22Rv1 (cell line): ENCODE measurements at regions not wholly inside any gene's neighbourhood (a gene's known extent, or its start where the extent isn't known, plus 50 kb on each side); places are given as distances from the start of the nearest gene placed in this dataset.

Experiments
- ZFX ChIP-seq: fragments of 450-650 bp; IDR thresholded peaks from 2 replicates; pipeline ENCODE4 v1.6.1; 2017; ENCODE audit warnings: antibody characterized with exemption, borderline replicate concordance
- TF ChIP-seq, protein P1 (sequence below): fragments of 450-650 bp; IDR thresholded peaks from 2 replicates; pipeline ENCODE4 v1.5.1; 2017; ENCODE audit warnings: mild to moderate bottlenecking

DNA sequence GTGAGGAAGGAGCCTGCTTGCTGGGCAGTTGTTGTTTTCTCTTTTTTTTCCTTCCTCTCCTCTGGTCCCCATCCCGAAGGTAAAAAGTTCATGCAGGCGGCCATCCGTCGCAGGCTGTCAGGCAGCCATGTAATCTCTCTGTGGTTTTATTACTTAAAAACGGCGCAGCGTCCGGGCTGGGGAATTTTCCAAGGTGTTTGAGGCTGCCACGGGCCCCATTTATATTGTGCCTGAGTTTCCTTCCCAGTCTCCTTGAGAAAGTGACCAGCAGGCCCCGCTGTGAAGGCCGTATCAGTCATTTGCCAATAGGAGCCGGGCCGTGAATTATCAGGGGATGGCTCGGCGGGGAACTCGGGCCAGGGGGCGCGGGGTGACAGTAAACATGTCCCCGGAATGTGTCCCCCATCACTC lies 289.7 kb downstream of the PBX3 start:
- TF ChIP-seq, protein P1, sequence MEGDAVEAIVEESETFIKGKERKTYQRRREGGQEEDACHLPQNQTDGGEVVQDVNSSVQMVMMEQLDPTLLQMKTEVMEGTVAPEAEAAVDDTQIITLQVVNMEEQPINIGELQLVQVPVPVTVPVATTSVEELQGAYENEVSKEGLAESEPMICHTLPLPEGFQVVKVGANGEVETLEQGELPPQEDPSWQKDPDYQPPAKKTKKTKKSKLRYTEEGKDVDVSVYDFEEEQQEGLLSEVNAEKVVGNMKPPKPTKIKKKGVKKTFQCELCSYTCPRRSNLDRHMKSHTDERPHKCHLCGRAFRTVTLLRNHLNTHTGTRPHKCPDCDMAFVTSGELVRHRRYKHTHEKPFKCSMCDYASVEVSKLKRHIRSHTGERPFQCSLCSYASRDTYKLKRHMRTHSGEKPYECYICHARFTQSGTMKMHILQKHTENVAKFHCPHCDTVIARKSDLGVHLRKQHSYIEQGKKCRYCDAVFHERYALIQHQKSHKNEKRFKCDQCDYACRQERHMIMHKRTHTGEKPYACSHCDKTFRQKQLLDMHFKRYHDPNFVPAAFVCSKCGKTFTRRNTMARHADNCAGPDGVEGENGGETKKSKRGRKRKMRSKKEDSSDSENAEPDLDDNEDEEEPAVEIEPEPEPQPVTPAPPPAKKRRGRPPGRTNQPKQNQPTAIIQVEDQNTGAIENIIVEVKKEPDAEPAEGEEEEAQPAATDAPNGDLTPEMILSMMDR: no peak
- TF ChIP-seq ZFX: no peak
